ENCODE measurements at regions not wholly inside any gene's neighbourhood (a gene's known extent, or its start where the extent isn't known, plus 50 kb on each side); places are given as distances from the start of the nearest gene placed in this dataset.

DNA sequence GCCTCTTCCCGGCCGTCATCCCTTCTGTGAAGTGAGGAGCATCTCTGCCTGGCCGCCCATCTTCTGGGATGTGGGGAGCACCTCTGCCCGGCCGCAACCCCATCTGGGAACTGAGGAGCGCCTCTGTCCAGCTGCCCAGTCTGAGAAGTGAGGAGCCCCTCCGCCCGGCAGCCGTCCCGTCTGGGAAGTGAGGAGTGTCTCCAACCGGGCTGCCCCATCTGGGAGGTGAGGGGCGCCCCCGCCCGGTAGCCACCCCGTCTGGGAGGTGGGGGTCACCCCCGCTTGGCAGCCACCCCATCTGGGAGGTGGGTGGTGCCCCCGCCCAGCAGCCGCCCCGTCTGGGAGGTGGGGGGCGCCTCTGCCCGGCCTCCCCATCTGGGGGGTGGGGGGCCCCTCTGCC is 142.3 kb downstream of the LAS1L start:
- DNase-seq (ENCODE audit: low spot score) (no peak), FAIRE-seq (no peak), ATAC-seq (no peak)
- BruUV-seq (replicated peaks), result no TSS peak
- intact Hi-C loops (cut with micrococcal nuclease; ENCODE audit: unreplicated experiment) (no loop called here), in situ Hi-C loops (cut with HindIII; ENCODE audit: extremely low pct_ligation_motif_present, low pct_unique_long_range_greater_than_20kb) (no loop called here)
- no peaks in the 10 kb centered on the region for H3K36me3 ChIP-seq (replicated peaks in 1 of 2; ENCODE audit: control insufficient read depth in 1 of 2, insufficient read depth in 2 of 2, low read length in 2 of 2)
- H2AFZ ChIP-seq (ENCODE audit: low read length), result no peak overlapping the region
- H3K9me3 ChIP-seq (ENCODE audit: low read length), result no peaks in the 10 kb centered on the region
- no peak overlapping the region for H3K4me2 ChIP-seq (ENCODE audit: low read depth, low read length)
- H3K9ac ChIP-seq (ENCODE audit: insufficient read depth, low read depth, low read length), result no peak overlapping the region
- no peaks in the 10 kb centered on the region for H4K20me1 ChIP-seq (ENCODE audit: insufficient read depth, low read length)
- no peaks in the 10 kb centered on the region for H3K27me3 ChIP-seq (ENCODE audit: control insufficient read depth in 1 of 2, insufficient read depth in 2 of 2, low read length in 2 of 2)
- POLR2A ChIA-PET, result no interaction called here
- CTCF ChIA-PET (ENCODE audit: low intra/inter-chr PET ratio, low total read pairs), result no interaction called here
- no peaks in the 10 kb centered on the region for H3K4me1 ChIP-seq (ENCODE audit: insufficient read depth, low read length)
- no peak overlapping the region for H3K27ac ChIP-seq (ENCODE audit: extremely low read length, insufficient read depth, low read length)
- WGBS (ENCODE audit: low lambda C conversion rate), result no CpG with 5 or more reads among the region's 21 CpGs
- no peak overlapping the region for H3K4me3 ChIP-seq (replicated peaks in 1 of 3; ENCODE audit: insufficient read depth in 1 of 3, low read depth in 2 of 3, low read length in 3 of 3)
- H3K79me2 ChIP-seq (ENCODE audit: insufficient read depth, low read length), result no peaks in the 10 kb centered on the region
- TF ChIP-seq ZNF816 (CRISPR knock-in tag; IDR thresholded peaks at IDR 0.05; ENCODE audit: borderline replicate concordance), result no peak
- no peak for TF ChIP-seq FUBP1 (CRISPR knock-in tag; IDR thresholded peaks at IDR 0.05; ENCODE audit: borderline replicate concordance)
- no peak for TF ChIP-seq IRF9 (CRISPR knock-in tag; IDR thresholded peaks at IDR 0.05; ENCODE audit: borderline replicate concordance)
- no peak for TF ChIP-seq CBFB (CRISPR knock-in tag; IDR thresholded peaks at IDR 0.05)
- TF ChIP-seq RORA (CRISPR knock-in tag; IDR thresholded peaks at IDR 0.05), result no peak
- TF ChIP-seq SIX1 (CRISPR knock-in tag; IDR thresholded peaks at IDR 0.05; ENCODE audit: borderline replicate concordance), result no peak
- TF ChIP-seq KMT2B (CRISPR knock-in tag; IDR thresholded peaks at IDR 0.05), result no peak
- no peak for TF ChIP-seq ESRRA (CRISPR knock-in tag; IDR thresholded peaks at IDR 0.05; ENCODE audit: low read depth)
- no peak for TF ChIP-seq KLF13 (CRISPR knock-in tag; IDR thresholded peaks at IDR 0.05)
- no peak for TF ChIP-seq MTF2 (CRISPR knock-in tag; IDR thresholded peaks at IDR 0.05; ENCODE audit: borderline replicate concordance)
- TF ChIP-seq E2F2 (CRISPR knock-in tag; IDR thresholded peaks at IDR 0.05; ENCODE audit: borderline replicate concordance), result no peak
- TF ChIP-seq KDM4B (CRISPR knock-in tag; IDR thresholded peaks at IDR 0.05), result no peak
- TF ChIP-seq ZBTB7B (CRISPR knock-in tag; IDR thresholded peaks at IDR 0.05), result no peak
- no peak for TF ChIP-seq RCOR2 (CRISPR knock-in tag; IDR thresholded peaks at IDR 0.05)
- TF ChIP-seq MNT (IDR thresholded peaks at IDR 0.05), result no peak
- TF ChIP-seq ZNF501 (CRISPR knock-in tag; IDR thresholded peaks at IDR 0.05), result no peak
- no peak for TF ChIP-seq ZNF484 (CRISPR knock-in tag; IDR thresholded peaks at IDR 0.05; ENCODE audit: borderline replicate concordance, low read depth)
- no peak for TF ChIP-seq ZSCAN12 (CRISPR knock-in tag; IDR thresholded peaks at IDR 0.05)
- no peak for TF ChIP-seq PBX3 (CRISPR knock-in tag; IDR thresholded peaks at IDR 0.05; ENCODE audit: borderline replicate concordance)
